K562 (cell line): ENCODE measurements at regions not wholly inside any gene's neighbourhood (a gene's known extent, or its start where the extent isn't known, plus 50 kb on each side); places are given as distances from the start of the nearest gene placed in this dataset.

Experiments used
- BCOR ChIP-seq: fragments of 450-650 bp; IDR thresholded peaks from 2 replicates; pipeline ENCODE4 v1.6.1; 2016
- BDP1 ChIP-seq: IDR thresholded peaks from 3 replicates; pipeline ENCODE4 v1.6.1; 2011; ENCODE audit not compliant: insufficient read length, insufficient read depth
- CBFB ChIP-seq: sonication (generic); formaldehyde crosslinking; IDR thresholded peaks from 2 replicates; pipeline ENCODE4 v1.4.0; 2020; ENCODE audit warnings: mild to moderate bottlenecking, missing genetic modification reagents
- CBX3 ChIP-seq, 2 experiments: IDR thresholded peaks; 1 replicate in 1 of 2; 2 replicates in 1 of 2; pipeline ENCODE4 v1.6.1; 2012; ENCODE audit warnings: inconsistent platforms in 2 of 2, low read length in 2 of 2, borderline replicate concordance in 1 of 2, control low read depth in 1 of 2
- COPS2 ChIP-seq: fragments of 450-650 bp; conservative IDR thresholded peaks from 2 replicates; pipeline ENCODE4 v1.6.1; 2016; ENCODE audit warnings: mild to moderate bottlenecking, moderate library complexity
- EZH2 ChIP-seq: IDR thresholded peaks from 2 replicates; pipeline ENCODE4 v1.6.1; 2012; ENCODE audit warnings: low read depth, mild to moderate bottlenecking, inconsistent platforms, low read length, borderline replicate concordance
- FOXA3 ChIP-seq, 2 experiments: fragments of 450-650 bp in 1 of 2; sonication (generic) in 1 of 2; formaldehyde crosslinking; IDR thresholded peaks in 1 of 2; conservative IDR thresholded peaks in 1 of 2; 2 replicates each; pipeline versions ENCODE4 v1.4.0 to v1.8.0; 2020 to 2022; ENCODE audit warnings: mild to moderate bottlenecking in 2 of 2, missing genetic modification reagents in 1 of 2
- ID3 ChIP-seq, 2 experiments: fragments of 250-450 bp in 1 of 2; fragments of 450-650 bp in 1 of 2; sonication (Bioruptor Pico) in 1 of 2; IDR thresholded peaks; 2 replicates each; pipeline versions ENCODE4 v1.6.1 to v1.8.0; 2016 to 2021; ENCODE audit warnings: mild to moderate bottlenecking in 2 of 2, moderate library complexity in 2 of 2, missing compliant biosample characterization in 1 of 2, missing genetic modification characterization in 1 of 2
- KDM1A ChIP-seq, 2 experiments: fragments of 450-650 bp; IDR thresholded peaks; 2 replicates each; pipeline ENCODE4 v1.6.1; 2016; ENCODE audit warnings: mild to moderate bottlenecking in 2 of 2
- KLF16 ChIP-seq: IDR thresholded peaks from 2 replicates; pipeline ENCODE4 v1.6.1; 2016; ENCODE audit warnings: antibody characterized with exemption
- MEF2A ChIP-seq: IDR thresholded peaks from 2 replicates; pipeline ENCODE4 v1.6.1; 2011; ENCODE audit warnings: low read depth, mild to moderate bottlenecking, low read length, moderate library complexity; ENCODE audit not compliant: control insufficient read depth
- MEIS2 ChIP-seq: fragments of 450-650 bp; IDR thresholded peaks from 2 replicates; pipeline ENCODE4 v1.6.1; 2014; ENCODE audit warnings: mild to moderate bottlenecking; ENCODE audit not compliant: partially characterized antibody
- MNT ChIP-seq, 2 experiments: fragments of 450-650 bp; conservative IDR thresholded peaks; 2 replicates each; pipeline ENCODE4 v1.6.1; 2017; ENCODE audit warnings: mild to moderate bottlenecking in 2 of 2, moderate library complexity in 2 of 2
- NR4A1 ChIP-seq, 2 experiments: fragments of 250-450 bp in 1 of 2; fragments of 450-650 bp in 1 of 2; sonication (Bioruptor Pico) in 1 of 2; IDR thresholded peaks; 2 replicates each; pipeline versions ENCODE4 v1.4.0 to v1.6.1; 2016 to 2020; ENCODE audit warnings: mild to moderate bottlenecking in 2 of 2, missing compliant biosample characterization in 1 of 2, missing genetic modification characterization in 1 of 2, moderate library complexity in 1 of 2
- OTX1 ChIP-seq: fragments of 450-650 bp; formaldehyde crosslinking; IDR thresholded peaks from 2 replicates; pipeline ENCODE4 v1.4.0; 2022; ENCODE audit warnings: mild to moderate bottlenecking
- PRMT5 ChIP-seq: sonication (generic); formaldehyde crosslinking; IDR thresholded peaks from 2 replicates; pipeline ENCODE4 v1.5.0; 2020; ENCODE audit warnings: missing genetic modification reagents
- RNF2 ChIP-seq: sonication (generic); IDR thresholded peaks from 2 replicates; pipeline ENCODE4 v1.6.1; 2016
- SNAPC5 ChIP-seq: fragments of 250-450 bp; sonication (Bioruptor Pico); IDR thresholded peaks from 2 replicates; pipeline ENCODE4 v1.8.0; 2021; ENCODE audit warnings: moderate library complexity, mild to moderate bottlenecking, inconsistent platforms
- THRB ChIP-seq: fragments of 450-650 bp; formaldehyde crosslinking; conservative IDR thresholded peaks from 2 replicates; pipeline ENCODE4 v1.4.0; 2022; ENCODE audit warnings: mild to moderate bottlenecking, missing genetic modification characterization

- TF ChIP-seq ID3 (CRISPR knock-in tag; IDR thresholded peaks at IDR 0.05) (no peak), ID3 (tag; IDR thresholded peaks at IDR 0.05) (peak; percentile 82), BCOR (peak; percentile 79; the same call in 1 of the 2 replicates), KLF16 (peak; percentile 98), KDM1A (IDR thresholded peaks at IDR 0.05) (peak; percentile 84 to 90), RNF2 (peak; percentile 95), PRMT5 (CRISPR knock-in tag) (no peak), MNT (conservative IDR thresholded peaks at IDR 0.05) (peak in 1 of 2 experiments; percentile 38; a peak in 1 of 4 replicates), EZH2 (peak; percentile 81; the same call in 1 of the 2 replicates), COPS2 (no peak), MEIS2 (peak; percentile 82), MEF2A (peak; percentile 54), CBFB (CRISPR knock-in tag) (no peak), FOXA3 (CRISPR knock-in tag; conservative IDR thresholded peaks at IDR 0.05 in 1 of 2, IDR thresholded peaks at IDR 0.05 in 1 of 2) (0 out of 4 replicates have a peak, but pooled peaks of 1 of the 2 experiments have one; percentile 4), CBX3 (IDR thresholded peaks at IDR 0.05; ENCODE audit: borderline replicate concordance in 1 of 2, low read length in 2 of 2) (peak in 1 of 2 experiments; percentile 77; a peak in 2 of 3 replicates), SNAPC5 (CRISPR knock-in tag) (no peak), NR4A1 (CRISPR knock-in tag; IDR thresholded peaks at IDR 0.05) (no peak), NR4A1 (tag; IDR thresholded peaks at IDR 0.05) (peak; percentile 60; the same call in 1 of the 2 replicates), OTX1 (CRISPR knock-in tag) (no peak), BDP1 (no peak), THRB (CRISPR knock-in tag) (0 out of 2 replicates have a peak, but pooled peaks have one; percentile 15)
Measured at GRCh38 chr3:72086042-72086742, 301.2 kb upstream of the PROK2 start (continued).
